NCI-H2196 (cell line): ENCODE measurements at regions not wholly inside any gene's neighbourhood (a gene's known extent, or its start where the extent isn't known, plus 50 kb on each side); places are given as distances from the start of the nearest gene placed in this dataset.
"Not testable (repeated sequence)": the region's sequence is repeated elsewhere in the genome, so short reads cannot be mapped to it uniquely, and the experiment has no call there.

Source experiments
- DNase-seq: peaks from one replicate; lab custom pipeline; 2025; ENCODE audit not compliant: unreplicated experiment; lab: John Stamatoyannopoulos, UW

GRCh38 chr2:40564184-40564583 is 112.3 kb upstream of the SLC8A1 start:
- DNase-seq: no peak

- no peak for DNase-seq
These were observed 127.4 kb upstream of the SLC8A1 start for GRCh38 chr2:40579247-40579646.

GRCh38 chr2:40584432-40584831 is 132.5 kb upstream of the SLC8A1 start:
- DNase-seq: no peak

- DNase-seq: no peak
These were observed 139.9 kb upstream of the SLC8A1 start for GRCh38 chr2:40591774-40592173.

- no peak for DNase-seq
These were observed 140.3 kb upstream of the SLC8A1 start for GRCh38 chr2:40592218-40592617.

GRCh38 chr2:40606862-40607261 is 155.0 kb upstream of the SLC8A1 start:
- no peak for DNase-seq

- DNase-seq: no peak
These were observed 159.3 kb upstream of the SLC8A1 start for GRCh38 chr2:40611196-40611595.

- DNase-seq: no peak
These were observed 174.0 kb upstream of the SLC8A1 start for GRCh38 chr2:40625849-40626248.

- no peak for DNase-seq
These were observed 176.7 kb upstream of the SLC8A1 start for GRCh38 chr2:40628556-40628955.

GRCh38 chr2:40629768-40630434 is 178.0 kb upstream of the SLC8A1 start:
- DNase-seq: no peak

- no peak for DNase-seq
These were observed 187.4 kb upstream of the SLC8A1 start for GRCh38 chr2:40639320-40639719.

- DNase-seq: no peak
These were observed 190.3 kb upstream of the SLC8A1 start for GRCh38 chr2:40642237-40642636.

GRCh38 chr2:40642726-40643125 is 190.8 kb upstream of the SLC8A1 start:
- no peak for DNase-seq

- no peak for DNase-seq
These were observed 194.8 kb upstream of the SLC8A1 start for GRCh38 chr2:40646642-40647041.

- no peak for DNase-seq
These were observed 200.3 kb upstream of the SLC8A1 start for GRCh38 chr2:40652155-40652554.

- DNase-seq: no peak
These were observed 201.9 kb upstream of the SLC8A1 start for GRCh38 chr2:40653829-40654228.

- DNase-seq: no peak
These were observed 202.5 kb upstream of the SLC8A1 start for GRCh38 chr2:40654346-40654745.

GRCh38 chr2:40658941-40659340 is 207.1 kb upstream of the SLC8A1 start:
- no peak for DNase-seq

GRCh38 chr2:40665493-40666232 is 213.8 kb upstream of the SLC8A1 start:
- no peak for DNase-seq

GRCh38 chr2:40666398-40666797 is 214.5 kb upstream of the SLC8A1 start:
- no peak for DNase-seq

- no peak for DNase-seq
These were observed 216.5 kb upstream of the SLC8A1 start for GRCh38 chr2:40668425-40668824.

GRCh38 chr2:40676134-40676790 is 224.4 kb upstream of the SLC8A1 start:
- not testable (repeated sequence) for DNase-seq
